ENCODE measurements at regions not wholly inside any gene's neighbourhood (a gene's known extent, or its start where the extent isn't known, plus 50 kb on each side); places are given as distances from the start of the nearest gene placed in this dataset.
"Not testable (repeated sequence)": the region's sequence is repeated elsewhere in the genome, so short reads cannot be mapped to it uniquely, and the experiment has no call there.

GRCh38 chr10:57692255-57692980 is 575.3 kb downstream of the IPMK start:
- DNase-seq (ENCODE audit: low spot score), result peak; percentile 69

GRCh38 chr10:57689596-57690297 is 577.9 kb downstream of the IPMK start:
- DNase-seq (ENCODE audit: low spot score), result no peak

GRCh38 chr10:57679916-57680315 is 587.8 kb downstream of the IPMK start:
- DNase-seq (ENCODE audit: low spot score), result no peak

- no peak for DNase-seq (ENCODE audit: low spot score)
These were observed 592.6 kb downstream of the IPMK start for GRCh38 chr10:57675125-57675524.

- no peak for DNase-seq (ENCODE audit: low spot score)
These were observed 594.2 kb downstream of the IPMK start for GRCh38 chr10:57673446-57673960.

GRCh38 chr10:57664815-57665214 is 602.9 kb downstream of the IPMK start:
- no peak for DNase-seq (ENCODE audit: low spot score)

GRCh38 chr10:57663401-57663800 is 604.3 kb downstream of the IPMK start:
- DNase-seq (ENCODE audit: low spot score), result no peak

- DNase-seq (ENCODE audit: low spot score), result no peak
These were observed 606.5 kb downstream of the IPMK start for GRCh38 chr10:57661206-57661605.

- DNase-seq (ENCODE audit: low spot score), result peak; percentile 35
These were observed 610.4 kb downstream of the IPMK start for GRCh38 chr10:57657164-57657765.

GRCh38 chr10:57654856-57655255 is 612.8 kb downstream of the IPMK start:
- DNase-seq (ENCODE audit: low spot score), result no peak

GRCh38 chr10:57645108-57645507 is 622.6 kb downstream of the IPMK start:
- not testable (repeated sequence) for DNase-seq (ENCODE audit: low spot score)

GRCh38 chr10:57638411-57638810 is 629.3 kb downstream of the IPMK start:
- no peak for DNase-seq (ENCODE audit: low spot score)

- DNase-seq (ENCODE audit: low spot score), result no peak
These were observed 639.0 kb downstream of the IPMK start for GRCh38 chr10:57628592-57629284.

GRCh38 chr10:57627642-57628178 is 640.0 kb downstream of the IPMK start:
- DNase-seq (ENCODE audit: low spot score), result no peak

- no peak for DNase-seq (ENCODE audit: low spot score)
These were observed 642.7 kb downstream of the IPMK start for GRCh38 chr10:57624856-57625592.

- DNase-seq (ENCODE audit: low spot score), result no peak
These were observed 643.6 kb downstream of the IPMK start for GRCh38 chr10:57624066-57624465.

- DNase-seq (ENCODE audit: low spot score), result no peak
These were observed 646.2 kb downstream of the IPMK start for GRCh38 chr10:57621466-57621865.

- no peak for DNase-seq (ENCODE audit: low spot score)
These were observed 661.7 kb downstream of the IPMK start for GRCh38 chr10:57605948-57606485.

GRCh38 chr10:57599440-57599839 is 668.3 kb downstream of the IPMK start:
- DNase-seq (ENCODE audit: low spot score), result no peak

- no peak for DNase-seq (ENCODE audit: low spot score)
These were observed 673.6 kb downstream of the IPMK start for GRCh38 chr10:57593983-57594573.

Measured in H4 (cell line).